Neural cell (in vitro differentiated cells): ENCODE measurements at regions not wholly inside any gene's neighbourhood (a gene's known extent, or its start where the extent isn't known, plus 50 kb on each side); places are given as distances from the start of the nearest gene placed in this dataset.

Experiments used
- EZH2 ChIP-seq: fragments of 200-600, 300-800 bp; shearing (Covaris generic), sonication (generic); IDR thresholded peaks from 2 replicates; pipeline ENCODE4 v1.6.1; 2014; ENCODE audit warnings: antibody characterized with exemption, low read length, borderline replicate concordance, mild to moderate bottlenecking; ENCODE audit not compliant: insufficient read depth, poor library complexity, severe bottlenecking
- TF ChIP-seq, protein P1 (sequence below): fragments of 450-650 bp; IDR thresholded peaks from 2 replicates; pipeline ENCODE4 v1.5.1; 2014; ENCODE audit warnings: antibody characterized with exemption, mild to moderate bottlenecking, moderate library complexity; ENCODE audit not compliant: poor library complexity, severe bottlenecking

- TF ChIP-seq, protein P1, sequence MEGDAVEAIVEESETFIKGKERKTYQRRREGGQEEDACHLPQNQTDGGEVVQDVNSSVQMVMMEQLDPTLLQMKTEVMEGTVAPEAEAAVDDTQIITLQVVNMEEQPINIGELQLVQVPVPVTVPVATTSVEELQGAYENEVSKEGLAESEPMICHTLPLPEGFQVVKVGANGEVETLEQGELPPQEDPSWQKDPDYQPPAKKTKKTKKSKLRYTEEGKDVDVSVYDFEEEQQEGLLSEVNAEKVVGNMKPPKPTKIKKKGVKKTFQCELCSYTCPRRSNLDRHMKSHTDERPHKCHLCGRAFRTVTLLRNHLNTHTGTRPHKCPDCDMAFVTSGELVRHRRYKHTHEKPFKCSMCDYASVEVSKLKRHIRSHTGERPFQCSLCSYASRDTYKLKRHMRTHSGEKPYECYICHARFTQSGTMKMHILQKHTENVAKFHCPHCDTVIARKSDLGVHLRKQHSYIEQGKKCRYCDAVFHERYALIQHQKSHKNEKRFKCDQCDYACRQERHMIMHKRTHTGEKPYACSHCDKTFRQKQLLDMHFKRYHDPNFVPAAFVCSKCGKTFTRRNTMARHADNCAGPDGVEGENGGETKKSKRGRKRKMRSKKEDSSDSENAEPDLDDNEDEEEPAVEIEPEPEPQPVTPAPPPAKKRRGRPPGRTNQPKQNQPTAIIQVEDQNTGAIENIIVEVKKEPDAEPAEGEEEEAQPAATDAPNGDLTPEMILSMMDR, result no peak
- TF ChIP-seq EZH2, result no peak
Observed at GRCh38 chr5:30831605-30832004, 361.9 kb upstream of the CDH6 start.
